ENCODE measurements at regions not wholly inside any gene's neighbourhood (a gene's known extent, or its start where the extent isn't known, plus 50 kb on each side); places are given as distances from the start of the nearest gene placed in this dataset.

DNA sequence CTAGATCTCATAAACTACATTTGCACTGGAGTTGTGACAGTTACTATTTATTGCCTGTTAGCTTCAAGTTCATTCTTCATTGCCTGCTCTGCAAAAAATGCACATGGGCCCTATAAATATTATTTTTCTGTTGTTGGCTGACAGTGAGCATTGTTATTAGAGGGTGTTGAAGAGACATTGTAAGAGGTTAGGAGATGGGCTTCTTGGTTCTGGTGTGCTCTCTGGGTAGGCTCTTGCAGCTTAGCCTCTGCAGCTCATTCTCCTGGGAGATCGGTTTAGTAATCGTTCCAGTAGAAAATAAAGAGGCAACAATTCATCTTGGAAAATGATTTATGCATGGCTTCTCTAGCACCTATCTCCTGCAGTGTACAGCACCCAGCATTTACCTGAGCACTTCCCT lies 113.8 kb upstream of the SCN7A start:
- ChIA-PET CTCF (ENCODE audit: low intra/inter-chr PET ratio) (no interaction called here), POLR2A (interaction anchor here (0.7 kb wide), 1 partner anchor 15 kb away, joined by 3 read pairs; no protein-coding TSS in a partner anchor)
- WGBS (ENCODE audit: insufficient coverage, low coverage, missing lambda C conversion rate): 9% methylated on average over 2 of the region's 2 CpGs

More for the DNA sequence above, 113.8 kb upstream of the SCN7A start:
- Histone ChIP-seq H4K20me1 (replicated peaks; ENCODE audit: control insufficient read depth, insufficient read depth, low read length) (no peaks in the 10 kb centered on the region), H3K9me3 (replicated peaks; ENCODE audit: control insufficient read depth, insufficient read depth, low read depth, low read length) (no peaks in the 10 kb centered on the region; the same call in 1 of the 2 replicates), H3K27ac (ENCODE audit: extremely low read depth, low read depth, low read length) (no peak overlapping the region), H2AFZ (ENCODE audit: low read depth, low read length) (no peak overlapping the region), H3K9ac (ENCODE audit: insufficient read depth in 1 of 2, low read depth in 2 of 2, low read length in 2 of 2) (no peak overlapping the region), H3K4me1 (replicated peaks in 1 of 2; ENCODE audit: control insufficient read depth in 2 of 2, insufficient read depth in 2 of 2, low read length in 2 of 2) (peaks cover 0 to 3% of the 10 kb centered on the region in 2 experiments; a peak in 1 of 5 replicates), H3K79me2 (ENCODE audit: control insufficient read depth, insufficient read depth, low read length) (no peaks in the 10 kb centered on the region), H3K4me2 (ENCODE audit: insufficient read depth, low read length) (no peak overlapping the region), H3K36me3 (ENCODE audit: control insufficient read depth, insufficient read depth, low read length) (no peaks in the 10 kb centered on the region), H3K27me3 (ENCODE audit: control insufficient read depth in 2 of 2, insufficient read depth in 2 of 2, low read length in 2 of 2) (no peaks in the 10 kb centered on the region), H3K9me1 (ENCODE audit: control insufficient read depth, insufficient read depth, low read length) (no peaks in the 10 kb centered on the region), H3K4me3 (no peak overlapping the region)
- intact Hi-C loops (cut with micrococcal nuclease) (no loop called here), in situ Hi-C loops (cut with MboI) (no loop called here)
- FAIRE-seq (no peak), ATAC-seq (no peak), DNase-seq (ENCODE audit: extremely low read depth in 1 of 4, low spot score in 3 of 4) (no peak)
- no TSS peak for BruUV-seq (replicated peaks)
- TF ChIP-seq MCM5 (IDR thresholded peaks at IDR 0.05; ENCODE audit: low read depth): no peak
- no peak for TF ChIP-seq CBX5 (IDR thresholded peaks at IDR 0.05; ENCODE audit: borderline replicate concordance, low read depth)
- TF ChIP-seq RBM17 (IDR thresholded peaks at IDR 0.05; ENCODE audit: borderline replicate concordance, low read depth, low read length): no peak
- TF ChIP-seq MTA3 (IDR thresholded peaks at IDR 0.05; ENCODE audit: borderline replicate concordance): no peak
- no peak for TF ChIP-seq BRD9 (IDR thresholded peaks at IDR 0.05; ENCODE audit: low read depth, partially characterized antibody)
- TF ChIP-seq, protein P1, sequence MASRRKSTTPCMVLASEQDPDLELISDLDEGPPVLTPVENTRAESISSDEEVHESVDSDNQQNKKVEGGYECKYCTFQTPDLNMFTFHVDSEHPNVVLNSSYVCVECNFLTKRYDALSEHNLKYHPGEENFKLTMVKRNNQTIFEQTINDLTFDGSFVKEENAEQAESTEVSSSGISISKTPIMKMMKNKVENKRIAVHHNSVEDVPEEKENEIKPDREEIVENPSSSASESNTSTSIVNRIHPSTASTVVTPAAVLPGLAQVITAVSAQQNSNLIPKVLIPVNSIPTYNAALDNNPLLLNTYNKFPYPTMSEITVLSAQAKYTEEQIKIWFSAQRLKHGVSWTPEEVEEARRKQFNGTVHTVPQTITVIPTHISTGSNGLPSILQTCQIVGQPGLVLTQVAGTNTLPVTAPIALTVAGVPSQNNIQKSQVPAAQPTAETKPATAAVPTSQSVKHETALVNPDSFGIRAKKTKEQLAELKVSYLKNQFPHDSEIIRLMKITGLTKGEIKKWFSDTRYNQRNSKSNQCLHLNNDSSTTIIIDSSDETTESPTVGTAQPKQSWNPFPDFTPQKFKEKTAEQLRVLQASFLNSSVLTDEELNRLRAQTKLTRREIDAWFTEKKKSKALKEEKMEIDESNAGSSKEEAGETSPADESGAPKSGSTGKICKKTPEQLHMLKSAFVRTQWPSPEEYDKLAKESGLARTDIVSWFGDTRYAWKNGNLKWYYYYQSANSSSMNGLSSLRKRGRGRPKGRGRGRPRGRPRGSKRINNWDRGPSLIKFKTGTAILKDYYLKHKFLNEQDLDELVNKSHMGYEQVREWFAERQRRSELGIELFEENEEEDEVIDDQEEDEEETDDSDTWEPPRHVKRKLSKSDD (conservative IDR thresholded peaks at IDR 0.05; ENCODE audit: low read length): no peak
- no peak for TF ChIP-seq ZNF3 (CRISPR knock-in tag; IDR thresholded peaks at IDR 0.05)
- TF ChIP-seq ZNF764 (CRISPR knock-in tag; IDR thresholded peaks at IDR 0.05; ENCODE audit: low read depth): no peak
- TF ChIP-seq CBFA2T3 (IDR thresholded peaks at IDR 0.05): no peak
- no peak for TF ChIP-seq CHD1 (IDR thresholded peaks at IDR 0.05; ENCODE audit: low read length)
- no peak for TF ChIP-seq ZNF184 (CRISPR knock-in tag; IDR thresholded peaks at IDR 0.05)
- TF ChIP-seq ZNF197 (CRISPR knock-in tag; IDR thresholded peaks at IDR 0.05; ENCODE audit: low read depth): no peak
- TF ChIP-seq ZNF76 (CRISPR knock-in tag; IDR thresholded peaks at IDR 0.05; ENCODE audit: borderline replicate concordance): no peak
- no peak for TF ChIP-seq RHOXF2B (CRISPR knock-in tag; conservative IDR thresholded peaks at IDR 0.05)

Data from K562 (cell line).